CD4-positive, alpha-beta T cell (primary cell): ENCODE measurements at regions not wholly inside any gene's neighbourhood (a gene's known extent, or its start where the extent isn't known, plus 50 kb on each side); places are given as distances from the start of the nearest gene placed in this dataset.

Experiments
- ATAC-seq: fragments of 200-7000 bp; cut with Tn5 transposase; one replicate; pipeline ENCODE4 v1.10.0; 2022; ENCODE audit warnings: mild to moderate bottlenecking; ENCODE audit not compliant: poor library complexity
- CTCF ChIA-PET: fragments of 350-600 bp; sonication (Branson Sonifier 250); formaldehyde crosslinking; loops from one replicate; lab custom pipeline; 2021; ENCODE audit warnings: antibody characterized with exemption, inconsistent platforms; lab: Charles Lee
- POLR2A ChIA-PET: fragments of 350-600 bp; sonication (Branson Sonifier 250); formaldehyde crosslinking; loops from one replicate; lab custom pipeline; 2021; ENCODE audit warnings: antibody characterized with exemption, inconsistent platforms; lab: Charles Lee
- DNase-seq, 14 experiments: peaks; one replicate each; pipeline ENCODE4 v3.0.0-alpha.2; 2013 to 2020; ENCODE audit warnings: mixed read lengths in 2 of 14
- H3K27ac ChIP-seq, 2 donors: one replicate each; pipeline versions ENCODE4 v1.5.1 to v1.7.0; 2013; ENCODE audit warnings: low read length in 2 of 2, low read depth in 1 of 2, mild to moderate bottlenecking in 1 of 2
- H3K27me3 ChIP-seq, 2 experiments: 1 replicate in 1 of 2; 2 replicates in 1 of 2; pipeline versions ENCODE4 v1.6.1 to v1.7.0; 2013; ENCODE audit warnings: low read length in 2 of 2, control low read depth in 1 of 2, mild to moderate bottlenecking in 1 of 2, moderate library complexity in 1 of 2; ENCODE audit not compliant: insufficient read depth in 2 of 2, control insufficient read depth in 1 of 2
- H3K36me3 ChIP-seq: one replicate; pipeline ENCODE4 v1.6.1; 2013; ENCODE audit warnings: low read length, control low read depth; ENCODE audit not compliant: insufficient read depth
- H3K4me1 ChIP-seq: one replicate; pipeline ENCODE4 v1.6.1; 2013; ENCODE audit warnings: low read length, control low read depth; ENCODE audit not compliant: insufficient read depth
- H3K4me3 ChIP-seq: one replicate; pipeline ENCODE4 v1.5.1; 2013; ENCODE audit warnings: mild to moderate bottlenecking, low read length, moderate library complexity
- H3K9me3 ChIP-seq, 2 experiments: 1 replicate in 1 of 2; 2 replicates in 1 of 2; pipeline versions ENCODE4 v1.6.1 to v1.7.0; 2013; ENCODE audit warnings: low read length in 2 of 2, mild to moderate bottlenecking in 2 of 2, control low read depth in 1 of 2, moderate library complexity in 1 of 2; ENCODE audit not compliant: control insufficient read depth in 1 of 2, insufficient read depth in 1 of 2
- H3K27ac Mint-ChIP-seq: one replicate; pipeline ENCODE4 v1.8.0; 2020; ENCODE audit warnings: mixed read lengths
- H3K27me3 Mint-ChIP-seq: one replicate; pipeline ENCODE4 v1.8.0; 2021; ENCODE audit warnings: mixed read lengths
- H3K36me3 Mint-ChIP-seq: one replicate; pipeline ENCODE4 v1.8.0; 2021; ENCODE audit warnings: low read depth, mixed read lengths
- H3K4me1 Mint-ChIP-seq: one replicate; pipeline ENCODE4 v1.8.0; 2021; ENCODE audit warnings: low read depth, mixed read lengths
- H3K4me3 Mint-ChIP-seq: one replicate; pipeline ENCODE4 v1.8.0; 2020; ENCODE audit warnings: mild to moderate bottlenecking, mixed read lengths
- H3K9me3 Mint-ChIP-seq: one replicate; pipeline ENCODE4 v1.8.0; 2020; ENCODE audit warnings: mixed read lengths
- intact Hi-C, 2 experiments: fragments of 100-400 bp; cut with DNase I in 1 of 2; cut with micrococcal nuclease in 1 of 2; formaldehyde crosslinking; loops; one replicate each; pipeline versions ENCODE4 v1.15.1 to v1.9.0; 2023 to 2025; cut with DNase I, micrococcal nuclease
- TF ChIP-seq, protein P1 (sequence below): fragments of 200-600 bp; IDR thresholded peaks from one replicate; pipeline ENCODE4 v1.8.0; 2022; ENCODE audit warnings: antibody characterized with exemption, mild to moderate bottlenecking

DNA sequence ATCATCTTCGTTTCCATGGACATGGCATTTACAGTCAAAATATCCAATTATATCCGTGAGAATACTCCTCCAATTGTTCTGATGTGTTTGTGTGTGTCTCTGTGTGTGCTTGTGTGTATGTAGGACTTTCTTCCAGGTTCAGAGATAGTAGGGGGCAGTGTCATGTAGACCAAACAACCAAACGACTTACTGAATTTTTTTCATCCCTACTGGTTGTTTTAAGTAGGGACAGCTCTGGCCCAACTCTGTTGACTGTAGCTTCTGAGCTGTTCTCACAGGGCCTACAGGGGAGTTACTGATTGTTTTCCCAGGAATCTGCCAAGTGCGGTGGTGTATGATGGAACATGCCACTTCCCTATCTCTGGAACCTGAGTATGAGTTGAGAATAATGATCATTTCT, 69.6 kb downstream of the ETAA1 start:
- intact Hi-C loops: loop anchor here in 1 of 2 experiments (10.0 kb wide), 1 partner anchor 282 kb away; no protein-coding TSS in a partner anchor
- ATAC-seq: no peak
- POLR2A ChIA-PET: no interaction called here

DNA sequence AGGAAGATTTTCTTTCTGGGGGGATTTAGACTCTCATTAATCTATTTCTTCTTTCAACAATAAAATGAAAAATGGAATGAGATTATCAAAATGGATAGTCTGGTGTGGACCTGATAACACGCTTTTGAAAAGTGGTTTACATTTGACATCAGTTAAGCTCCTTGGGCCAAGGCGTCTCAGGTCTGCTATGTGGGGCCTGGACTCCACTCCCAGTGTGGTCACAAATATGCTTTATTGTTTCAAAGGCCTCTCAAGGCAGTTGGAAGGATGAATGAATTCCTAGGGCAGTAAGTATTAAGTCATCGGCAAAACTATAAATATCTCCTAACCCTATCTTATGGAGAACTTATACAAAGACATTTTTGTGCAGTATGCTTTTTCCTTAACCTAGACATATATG, 74.5 kb downstream of the ETAA1 start:
- DNase-seq: no peak
- peaks cover 7% of the 10 kb centered on the region for H3K27me3 Mint-ChIP-seq
- no peaks in the 10 kb centered on the region for H3K36me3 ChIP-seq
- no peak overlapping the region for H3K27ac Mint-ChIP-seq
- no peak overlapping the region for H3K4me3 ChIP-seq
- no peak for ATAC-seq
- no peaks in the 10 kb centered on the region for H3K4me1 Mint-ChIP-seq
- no peaks in the 10 kb centered on the region for H3K9me3 ChIP-seq
- H3K4me1 ChIP-seq: no peaks in the 10 kb centered on the region
- intact Hi-C loops: no loop called here
- TF ChIP-seq, protein P1, sequence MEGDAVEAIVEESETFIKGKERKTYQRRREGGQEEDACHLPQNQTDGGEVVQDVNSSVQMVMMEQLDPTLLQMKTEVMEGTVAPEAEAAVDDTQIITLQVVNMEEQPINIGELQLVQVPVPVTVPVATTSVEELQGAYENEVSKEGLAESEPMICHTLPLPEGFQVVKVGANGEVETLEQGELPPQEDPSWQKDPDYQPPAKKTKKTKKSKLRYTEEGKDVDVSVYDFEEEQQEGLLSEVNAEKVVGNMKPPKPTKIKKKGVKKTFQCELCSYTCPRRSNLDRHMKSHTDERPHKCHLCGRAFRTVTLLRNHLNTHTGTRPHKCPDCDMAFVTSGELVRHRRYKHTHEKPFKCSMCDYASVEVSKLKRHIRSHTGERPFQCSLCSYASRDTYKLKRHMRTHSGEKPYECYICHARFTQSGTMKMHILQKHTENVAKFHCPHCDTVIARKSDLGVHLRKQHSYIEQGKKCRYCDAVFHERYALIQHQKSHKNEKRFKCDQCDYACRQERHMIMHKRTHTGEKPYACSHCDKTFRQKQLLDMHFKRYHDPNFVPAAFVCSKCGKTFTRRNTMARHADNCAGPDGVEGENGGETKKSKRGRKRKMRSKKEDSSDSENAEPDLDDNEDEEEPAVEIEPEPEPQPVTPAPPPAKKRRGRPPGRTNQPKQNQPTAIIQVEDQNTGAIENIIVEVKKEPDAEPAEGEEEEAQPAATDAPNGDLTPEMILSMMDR: no peak
- H3K27ac ChIP-seq: no peak overlapping the region
- no peaks in the 10 kb centered on the region for H3K9me3 Mint-ChIP-seq
- no peaks in the 10 kb centered on the region for H3K27me3 ChIP-seq
- H3K36me3 Mint-ChIP-seq: no peaks in the 10 kb centered on the region
- POLR2A ChIA-PET: no interaction called here
- CTCF ChIA-PET: no interaction called here
- H3K4me3 Mint-ChIP-seq: no peak overlapping the region

More for the DNA sequence above, 69.6 kb downstream of the ETAA1 start:
- H3K27me3 ChIP-seq: no peaks in the 10 kb centered on the region
- no peaks in the 10 kb centered on the region for H3K4me1 ChIP-seq
- no peaks in the 10 kb centered on the region for H3K4me1 Mint-ChIP-seq
- peaks cover 11% of the 10 kb centered on the region for H3K27me3 Mint-ChIP-seq
- no peak overlapping the region for H3K4me3 ChIP-seq
- TF ChIP-seq, protein P1: no peak
- DNase-seq: no peak
- no peaks in the 10 kb centered on the region for H3K36me3 Mint-ChIP-seq
- no peak overlapping the region for H3K4me3 Mint-ChIP-seq
- H3K27ac Mint-ChIP-seq: no peak overlapping the region
- CTCF ChIA-PET: no interaction called here
- H3K9me3 ChIP-seq: no peaks in the 10 kb centered on the region
- no peak overlapping the region for H3K27ac ChIP-seq
- no peaks in the 10 kb centered on the region for H3K36me3 ChIP-seq
- H3K9me3 Mint-ChIP-seq: no peaks in the 10 kb centered on the region

DNA sequence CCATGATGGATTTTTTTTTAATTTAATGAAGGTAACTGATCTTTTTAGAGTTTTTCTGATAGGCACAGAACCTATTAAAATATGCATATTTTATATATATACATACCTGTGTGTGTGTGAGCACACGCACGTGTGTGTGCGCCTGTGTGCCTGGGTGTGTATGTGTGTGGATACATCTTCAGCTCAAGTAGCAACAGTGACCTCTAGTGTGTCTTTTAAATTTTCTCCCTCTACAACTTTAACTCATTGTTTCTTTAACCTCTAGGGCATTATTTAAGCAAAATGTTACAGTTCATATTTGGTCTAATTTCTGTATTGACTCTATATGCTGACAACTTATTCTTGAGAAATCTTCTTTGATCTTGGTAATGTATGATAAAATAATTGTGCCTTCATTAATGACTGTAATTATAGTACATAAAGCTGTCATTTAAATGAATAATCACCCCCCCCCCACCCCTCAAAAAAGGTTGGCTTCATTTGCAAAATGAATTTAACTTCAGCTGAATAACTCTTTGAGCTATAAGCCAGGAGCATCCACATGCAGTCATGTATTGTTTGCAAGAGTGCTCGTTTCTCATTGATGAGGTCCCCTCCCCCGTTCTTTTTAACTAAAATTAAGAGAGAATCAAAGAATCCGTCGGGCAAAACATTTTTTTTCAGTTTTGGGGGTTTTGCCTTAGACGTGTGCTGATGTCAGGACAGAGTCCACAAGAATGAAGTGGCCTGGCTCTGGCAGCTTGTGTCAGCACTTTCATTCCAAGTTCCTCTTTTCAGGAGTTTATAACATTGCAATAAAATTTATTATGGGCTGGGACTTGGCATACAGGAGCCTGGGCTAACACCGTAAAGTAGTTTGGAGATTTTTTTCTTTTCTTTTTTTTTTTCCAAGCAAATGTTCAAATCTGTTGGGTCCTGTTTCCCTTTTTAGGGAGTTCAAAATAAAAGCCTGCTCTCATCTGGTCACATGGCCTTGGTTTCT, 80.0 kb downstream of the ETAA1 start:
- no peaks in the 10 kb centered on the region for H3K9me3 Mint-ChIP-seq
- H3K27me3 Mint-ChIP-seq: peaks cover 25% of the 10 kb centered on the region
- TF ChIP-seq, protein P1: no peak
- H3K4me1 ChIP-seq: no peaks in the 10 kb centered on the region
- ChIA-PET POLR2A (no interaction called here), CTCF (no interaction called here)
- no peak overlapping the region for H3K27ac Mint-ChIP-seq
- intact Hi-C loops: no loop called here
- H3K4me3 Mint-ChIP-seq: no peak overlapping the region
- H3K27ac ChIP-seq: no peak overlapping the region
- H3K36me3 Mint-ChIP-seq: no peaks in the 10 kb centered on the region
- DNase-seq (no peak), ATAC-seq (no peak)
- H3K36me3 ChIP-seq: no peaks in the 10 kb centered on the region
- no peaks in the 10 kb centered on the region for H3K9me3 ChIP-seq
- no peaks in the 10 kb centered on the region for H3K27me3 ChIP-seq
- no peak overlapping the region for H3K4me3 ChIP-seq
- H3K4me1 Mint-ChIP-seq: no peaks in the 10 kb centered on the region
